Fibroblast of lung (primary cell): ENCODE measurements at regions not wholly inside any gene's neighbourhood (a gene's known extent, or its start where the extent isn't known, plus 50 kb on each side); places are given as distances from the start of the nearest gene placed in this dataset.

Experiments used
- EZH2 ChIP-seq: IDR thresholded peaks from 2 replicates; pipeline ENCODE4 v1.5.1; 2012; ENCODE audit warnings: low read length, control low read depth, mild to moderate bottlenecking; ENCODE audit errors: missing control alignments
- TF ChIP-seq, protein P1 (sequence below), 2 donors: IDR thresholded peaks in 1 of 2; conservative IDR thresholded peaks in 1 of 2; 1 replicate in 1 of 2; 2 replicates in 1 of 2; pipeline ENCODE4 v1.5.1; 2011 to 2012; ENCODE audit warnings: low read length in 2 of 2, control low read depth in 1 of 2, inconsistent platforms in 1 of 2, low read depth in 1 of 2, mild to moderate bottlenecking in 1 of 2

DNA sequence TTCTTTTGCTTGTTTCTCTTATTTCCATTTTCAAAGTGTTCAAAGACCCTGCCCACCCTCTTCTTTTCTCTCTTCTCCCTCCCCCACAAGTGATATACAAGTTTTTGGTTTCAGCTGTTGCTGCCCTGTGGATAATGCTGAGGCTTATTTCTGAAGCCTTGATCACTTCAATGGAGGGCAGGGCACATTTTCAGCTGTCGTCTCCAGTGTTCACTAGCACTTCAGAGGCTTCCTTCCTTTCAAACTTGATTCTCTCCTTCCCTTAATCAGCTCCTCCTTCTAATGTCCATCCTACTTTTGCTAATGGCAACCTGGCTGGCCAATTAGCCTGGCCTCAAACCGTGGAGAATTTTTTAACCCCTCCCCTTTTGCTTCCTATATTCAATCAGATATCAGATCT, 435.7 kb upstream of the RUNX1 start:
- TF ChIP-seq, protein P1, sequence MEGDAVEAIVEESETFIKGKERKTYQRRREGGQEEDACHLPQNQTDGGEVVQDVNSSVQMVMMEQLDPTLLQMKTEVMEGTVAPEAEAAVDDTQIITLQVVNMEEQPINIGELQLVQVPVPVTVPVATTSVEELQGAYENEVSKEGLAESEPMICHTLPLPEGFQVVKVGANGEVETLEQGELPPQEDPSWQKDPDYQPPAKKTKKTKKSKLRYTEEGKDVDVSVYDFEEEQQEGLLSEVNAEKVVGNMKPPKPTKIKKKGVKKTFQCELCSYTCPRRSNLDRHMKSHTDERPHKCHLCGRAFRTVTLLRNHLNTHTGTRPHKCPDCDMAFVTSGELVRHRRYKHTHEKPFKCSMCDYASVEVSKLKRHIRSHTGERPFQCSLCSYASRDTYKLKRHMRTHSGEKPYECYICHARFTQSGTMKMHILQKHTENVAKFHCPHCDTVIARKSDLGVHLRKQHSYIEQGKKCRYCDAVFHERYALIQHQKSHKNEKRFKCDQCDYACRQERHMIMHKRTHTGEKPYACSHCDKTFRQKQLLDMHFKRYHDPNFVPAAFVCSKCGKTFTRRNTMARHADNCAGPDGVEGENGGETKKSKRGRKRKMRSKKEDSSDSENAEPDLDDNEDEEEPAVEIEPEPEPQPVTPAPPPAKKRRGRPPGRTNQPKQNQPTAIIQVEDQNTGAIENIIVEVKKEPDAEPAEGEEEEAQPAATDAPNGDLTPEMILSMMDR (conservative IDR thresholded peaks at IDR 0.05 in 1 of 2, IDR thresholded peaks at IDR 0.05 in 1 of 2; ENCODE audit: low read depth in 1 of 2, low read length in 2 of 2), result no peak
- TF ChIP-seq EZH2, result no peak
